MCF 10A (cell line): ENCODE measurements at regions not wholly inside any gene's neighbourhood (a gene's known extent, or its start where the extent isn't known, plus 50 kb on each side); places are given as distances from the start of the nearest gene placed in this dataset.

ENCODE experiments used
- BruUV-seq: library from RNA; stranded (reverse); fragments of 400-500 nt; replicated peaks from 2 replicates; lab custom pipeline; 2021; lab: Mats Ljungman, UMichigan
- CTCF ChIA-PET: fragments of 300-600 bp; sonication (Branson Sonifier 250); formaldehyde crosslinking; extraction: SDS; loops from one replicate; lab custom pipeline; 2021; ENCODE audit warnings: antibody characterized with exemption, inconsistent platforms; lab: Yijun Ruan, JAX
- POLR2A ChIA-PET: fragments of 300-600, 350-650 bp; sonication (Branson Sonifier 250); formaldehyde crosslinking; extraction: SDS; loops from one replicate; lab custom pipeline; 2020; ENCODE audit warnings: antibody characterized with exemption, inconsistent platforms; lab: Yijun Ruan, JAX
- DNase-seq: peaks from one replicate; pipeline ENCODE4 v3.0.0-alpha.2; 2018; ENCODE audit not compliant: unreplicated experiment
- H3K27ac Mint-ChIP-seq: one replicate; pipeline ENCODE4 v1.8.0; 2022; ENCODE audit warnings: mild to moderate bottlenecking, low read depth, mixed read lengths; ENCODE audit not compliant: unreplicated experiment
- H3K27me3 Mint-ChIP-seq: one replicate; pipeline ENCODE4 v1.8.0; 2022; ENCODE audit warnings: mixed read lengths; ENCODE audit not compliant: insufficient read depth, unreplicated experiment
- H3K36me3 Mint-ChIP-seq: one replicate; pipeline ENCODE4 v1.8.0; 2022; ENCODE audit warnings: mild to moderate bottlenecking, moderate library complexity, mixed read lengths; ENCODE audit not compliant: insufficient read depth, unreplicated experiment
- H3K4me1 Mint-ChIP-seq: one replicate; pipeline ENCODE4 v1.8.0; 2022; ENCODE audit warnings: mixed read lengths; ENCODE audit not compliant: insufficient read depth, unreplicated experiment
- H3K4me3 Mint-ChIP-seq: one replicate; pipeline ENCODE4 v1.8.0; 2022; ENCODE audit warnings: mild to moderate bottlenecking, moderate library complexity, mixed read lengths; ENCODE audit not compliant: unreplicated experiment
- H3K9me3 Mint-ChIP-seq: one replicate; pipeline ENCODE4 v1.8.0; 2022; ENCODE audit warnings: mixed read lengths; ENCODE audit not compliant: unreplicated experiment
- intact Hi-C: fragments of 100-400 bp; cut with micrococcal nuclease; formaldehyde crosslinking; loops from 2 replicates; pipeline ENCODE4 v1.14.1; 2022
- TF ChIP-seq, protein P1 (sequence below): fragments of 200-600 bp; IDR thresholded peaks from one replicate; pipeline ENCODE4 v1.8.0; 2022; ENCODE audit warnings: antibody characterized with exemption, mild to moderate bottlenecking; ENCODE audit not compliant: unreplicated experiment

DNA sequence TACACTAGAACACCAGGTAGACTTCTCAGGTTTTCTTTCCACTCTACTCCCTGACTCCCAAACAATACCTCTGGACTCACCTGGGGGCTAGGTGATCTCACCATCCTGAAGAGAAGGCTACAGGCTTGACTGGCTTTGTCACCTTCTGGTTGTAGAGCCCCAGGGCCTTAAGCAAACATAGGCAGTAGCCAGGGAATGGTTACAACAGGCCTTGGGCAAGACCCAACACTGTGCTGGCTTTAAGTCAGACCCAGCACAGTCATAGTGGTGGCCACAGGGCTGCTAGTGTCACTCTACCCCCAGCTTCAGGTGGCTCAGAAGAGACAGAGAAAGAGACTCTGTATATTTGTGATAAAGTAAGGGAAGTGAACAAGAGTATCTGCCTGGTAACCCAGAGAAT lies 118.1 kb upstream of the EMCN start:
- no peak for DNase-seq
- Mint-ChIP-seq H3K36me3 (no peaks in the 10 kb centered on the region), H3K27ac (no peak overlapping the region), H3K9me3 (peaks cover 22% of the 10 kb centered on the region), H3K4me3 (no peak overlapping the region), H3K4me1 (no peaks in the 10 kb centered on the region), H3K27me3 (no peaks in the 10 kb centered on the region)
- POLR2A ChIA-PET, result no interaction called here
- intact Hi-C loops, result no loop called here
- CTCF ChIA-PET, result no interaction called here
- BruUV-seq, result no TSS peak
- TF ChIP-seq, protein P1, sequence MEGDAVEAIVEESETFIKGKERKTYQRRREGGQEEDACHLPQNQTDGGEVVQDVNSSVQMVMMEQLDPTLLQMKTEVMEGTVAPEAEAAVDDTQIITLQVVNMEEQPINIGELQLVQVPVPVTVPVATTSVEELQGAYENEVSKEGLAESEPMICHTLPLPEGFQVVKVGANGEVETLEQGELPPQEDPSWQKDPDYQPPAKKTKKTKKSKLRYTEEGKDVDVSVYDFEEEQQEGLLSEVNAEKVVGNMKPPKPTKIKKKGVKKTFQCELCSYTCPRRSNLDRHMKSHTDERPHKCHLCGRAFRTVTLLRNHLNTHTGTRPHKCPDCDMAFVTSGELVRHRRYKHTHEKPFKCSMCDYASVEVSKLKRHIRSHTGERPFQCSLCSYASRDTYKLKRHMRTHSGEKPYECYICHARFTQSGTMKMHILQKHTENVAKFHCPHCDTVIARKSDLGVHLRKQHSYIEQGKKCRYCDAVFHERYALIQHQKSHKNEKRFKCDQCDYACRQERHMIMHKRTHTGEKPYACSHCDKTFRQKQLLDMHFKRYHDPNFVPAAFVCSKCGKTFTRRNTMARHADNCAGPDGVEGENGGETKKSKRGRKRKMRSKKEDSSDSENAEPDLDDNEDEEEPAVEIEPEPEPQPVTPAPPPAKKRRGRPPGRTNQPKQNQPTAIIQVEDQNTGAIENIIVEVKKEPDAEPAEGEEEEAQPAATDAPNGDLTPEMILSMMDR, result no peak

DNA sequence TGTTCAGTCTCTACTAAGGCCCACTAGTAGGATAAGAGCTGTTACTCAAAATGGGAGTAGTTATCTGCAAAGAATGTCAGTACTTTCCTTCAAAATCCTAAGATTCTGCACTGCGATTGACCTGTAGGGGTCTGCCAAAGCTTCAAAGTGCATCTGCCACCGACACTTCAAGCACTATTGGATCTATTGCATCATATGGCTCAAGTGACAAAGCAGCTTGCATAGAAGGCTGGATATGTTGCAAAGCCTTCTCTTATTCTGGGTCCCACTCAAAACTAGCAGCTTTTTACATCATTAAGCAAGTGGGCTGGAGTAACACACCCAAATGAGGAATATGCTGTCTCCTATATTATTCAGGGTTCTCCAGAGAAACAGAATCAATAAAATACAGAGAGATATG lies 115.4 kb upstream of the EMCN start:
- Mint-ChIP-seq H3K9me3 (peaks cover 11% of the 10 kb centered on the region), H3K36me3 (no peaks in the 10 kb centered on the region), H3K4me1 (no peaks in the 10 kb centered on the region), H3K4me3 (no peak overlapping the region), H3K27me3 (no peaks in the 10 kb centered on the region), H3K27ac (no peak overlapping the region)
- ChIA-PET CTCF (no interaction called here), POLR2A (no interaction called here)
- DNase-seq, result no peak
- no TSS peak for BruUV-seq
- TF ChIP-seq, protein P1, result no peak
- intact Hi-C loops, result no loop called here

DNA sequence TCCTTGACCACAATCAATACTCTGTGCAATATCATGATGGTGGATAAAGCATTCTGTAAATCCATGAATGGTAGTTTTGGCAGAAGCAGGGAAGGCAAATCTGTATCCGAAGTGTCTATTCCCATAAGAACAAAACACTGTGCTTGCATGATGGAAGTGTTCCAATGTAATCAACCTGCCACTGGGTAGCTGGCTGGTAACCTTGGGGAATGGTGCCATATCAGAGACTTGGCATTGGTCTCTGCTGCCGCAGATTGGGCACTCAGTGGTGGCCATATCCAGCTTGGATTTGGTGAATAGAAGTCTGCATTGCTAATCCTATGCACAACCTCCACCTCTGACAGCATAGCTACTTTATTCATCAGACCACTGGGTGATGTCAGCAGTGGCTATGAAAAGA lies 114.3 kb upstream of the EMCN start:
- no peaks in the 10 kb centered on the region for H3K27me3 Mint-ChIP-seq
- ChIA-PET CTCF (no interaction called here), POLR2A (interaction anchor here (0.5 kb wide), 1 partner anchor 35 kb away, joined by 3 read pairs; no protein-coding TSS in a partner anchor)
- H3K27ac Mint-ChIP-seq, result no peak overlapping the region
- no TSS peak for BruUV-seq
- H3K36me3 Mint-ChIP-seq, result no peaks in the 10 kb centered on the region
- H3K4me3 Mint-ChIP-seq, result no peak overlapping the region
- intact Hi-C loops, result no loop called here
- peaks cover under 1% of the 10 kb centered on the region for H3K9me3 Mint-ChIP-seq
- TF ChIP-seq, protein P1, result no peak
- DNase-seq, result no peak
- H3K4me1 Mint-ChIP-seq, result no peaks in the 10 kb centered on the region

DNA sequence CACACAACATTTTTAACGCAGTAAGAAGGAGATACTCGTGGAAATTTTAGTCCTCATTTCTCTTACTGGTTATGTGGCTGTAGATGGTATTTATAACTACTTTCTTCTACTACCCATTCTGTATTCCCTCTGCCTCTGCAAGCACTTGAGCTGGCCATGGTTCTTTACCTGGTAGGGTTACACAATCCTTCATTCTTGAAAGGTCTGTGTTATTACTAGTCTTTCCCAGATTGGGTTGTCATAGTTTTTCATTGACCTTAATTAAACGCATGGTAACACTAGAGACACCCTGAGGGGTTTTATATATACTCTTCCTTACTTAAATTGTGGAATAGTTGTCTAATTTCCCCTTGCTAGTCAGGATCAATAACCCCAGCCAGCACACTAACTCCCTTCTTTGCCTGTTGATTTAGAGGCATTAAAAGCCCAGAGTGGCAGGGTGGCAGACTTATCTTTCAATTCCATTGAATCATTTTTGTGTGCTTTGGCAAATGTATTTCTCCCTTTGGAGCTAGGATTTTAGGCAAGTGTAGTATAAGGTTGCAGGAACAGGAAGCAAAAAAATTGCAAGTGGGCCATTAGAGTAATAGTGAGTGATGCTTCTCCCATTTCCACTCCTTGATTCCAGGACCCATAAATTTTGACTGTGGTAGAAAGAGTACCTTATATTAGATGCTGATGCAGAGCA lies 113.6 kb upstream of the EMCN start:
- Mint-ChIP-seq H3K4me3 (no peak overlapping the region), H3K27me3 (no peaks in the 10 kb centered on the region), H3K36me3 (no peaks in the 10 kb centered on the region), H3K27ac (no peak overlapping the region), H3K4me1 (no peaks in the 10 kb centered on the region), H3K9me3 (no peaks in the 10 kb centered on the region)
- TF ChIP-seq, protein P1, result no peak
- BruUV-seq, result no TSS peak
- no peak for DNase-seq
- ChIA-PET CTCF (no interaction called here), POLR2A (no interaction called here)
- intact Hi-C loops, result no loop called here
